Stimulated activated CD8-positive, alpha-beta memory T cell treated with anti-CD3 and anti-CD28 coated beads, Interleukin-15, amount 100 ng/mL, for 1 hour (primary cell): ENCODE measurements at regions not wholly inside any gene's neighbourhood (a gene's known extent, or its start where the extent isn't known, plus 50 kb on each side); places are given as distances from the start of the nearest gene placed in this dataset.

ENCODE experiments used
- DNase-seq: peaks from one replicate; pipeline ENCODE4 v3.0.0-alpha.2; 2020; ENCODE audit warnings: low read depth

- DNase-seq = no peak
Measured at GRCh38 chr17:79314617-79315357, 240.2 kb downstream of the ENGASE start.

GRCh38 chr17:79311373-79311772 is 236.7 kb downstream of the ENGASE start:
- DNase-seq = no peak

GRCh38 chr17:79306424-79307318 is 232.0 kb downstream of the ENGASE start:
- DNase-seq = no peak

- no peak for DNase-seq
Measured at GRCh38 chr17:79305768-79306423, 231.3 kb downstream of the ENGASE start.

- no peak for DNase-seq
Measured at GRCh38 chr17:79305376-79305767, 230.7 kb downstream of the ENGASE start.

GRCh38 chr17:79304884-79305283 is 230.3 kb downstream of the ENGASE start:
- no peak for DNase-seq

- DNase-seq = no peak
Measured at GRCh38 chr17:79303641-79304205, 229.1 kb downstream of the ENGASE start.

- no peak for DNase-seq
Measured at GRCh38 chr17:79301469-79301868, 226.8 kb downstream of the ENGASE start.

GRCh38 chr17:79299349-79299748 is 224.7 kb downstream of the ENGASE start:
- no peak for DNase-seq

- DNase-seq = no peak
Measured at GRCh38 chr17:79298799-79299198, 224.2 kb downstream of the ENGASE start.

GRCh38 chr17:79296243-79296642 is 221.6 kb downstream of the ENGASE start:
- no peak for DNase-seq

GRCh38 chr17:79295307-79295706 is 220.7 kb downstream of the ENGASE start:
- no peak for DNase-seq

- peak; percentile 25 for DNase-seq
Measured at GRCh38 chr17:79294459-79295071, 219.9 kb downstream of the ENGASE start.

- DNase-seq = no peak
Measured at GRCh38 chr17:79292501-79292900, 217.9 kb downstream of the ENGASE start.

GRCh38 chr17:79291391-79291790 is 216.8 kb downstream of the ENGASE start:
- no peak for DNase-seq

GRCh38 chr17:79290726-79291125 is 216.1 kb downstream of the ENGASE start:
- no peak for DNase-seq

GRCh38 chr17:79288950-79289349 is 214.3 kb downstream of the ENGASE start:
- no peak for DNase-seq

- no peak for DNase-seq
Measured at GRCh38 chr17:79286440-79286839, 211.8 kb downstream of the ENGASE start.

GRCh38 chr17:79285973-79286372 is 211.3 kb downstream of the ENGASE start:
- DNase-seq = no peak

GRCh38 chr17:79282294-79282693 is 207.7 kb downstream of the ENGASE start:
- no peak for DNase-seq

- no peak for DNase-seq
Measured at GRCh38 chr17:79281803-79282202, 207.2 kb downstream of the ENGASE start.
